NCI-H2029 (cell line): ENCODE measurements at regions not wholly inside any gene's neighbourhood (a gene's known extent, or its start where the extent isn't known, plus 50 kb on each side); places are given as distances from the start of the nearest gene placed in this dataset.
"Not testable (repeated sequence)": the region's sequence is repeated elsewhere in the genome, so short reads cannot be mapped to it uniquely, and the experiment has no call there.

Experiments
- DNase-seq: peaks from one replicate; lab custom pipeline; 2025; lab: John Stamatoyannopoulos, UW

- no peak for DNase-seq
Measured at GRCh38 chr9:102941868-102942267, 53.3 kb upstream of the CYLC2 start.

- DNase-seq: no peak
Measured at GRCh38 chr9:102922526-102922925, 72.6 kb upstream of the CYLC2 start.

- no peak for DNase-seq
Measured at GRCh38 chr9:102911185-102911584, 83.9 kb upstream of the CYLC2 start.

- DNase-seq: not testable (repeated sequence)
Measured at GRCh38 chr9:102905795-102906194, 89.3 kb upstream of the CYLC2 start.

GRCh38 chr9:102892025-102892424, 103.1 kb upstream of the CYLC2 start:
- DNase-seq: no peak

GRCh38 chr9:102888747-102889146, 106.4 kb upstream of the CYLC2 start:
- not testable (repeated sequence) for DNase-seq

- no peak for DNase-seq
Measured at GRCh38 chr9:102875687-102876086, 119.4 kb upstream of the CYLC2 start.

GRCh38 chr9:102867488-102867887, 127.6 kb upstream of the CYLC2 start:
- no peak for DNase-seq

GRCh38 chr9:102862478-102862877, 132.7 kb upstream of the CYLC2 start:
- no peak for DNase-seq

GRCh38 chr9:102855641-102856040, 139.5 kb upstream of the CYLC2 start:
- no peak for DNase-seq

- no peak for DNase-seq
Measured at GRCh38 chr9:102845827-102846371, 149.2 kb upstream of the CYLC2 start.

GRCh38 chr9:102844716-102845115, 150.4 kb upstream of the CYLC2 start:
- no peak for DNase-seq

- no peak for DNase-seq
Measured at GRCh38 chr9:102842423-102842822, 152.7 kb upstream of the CYLC2 start.

GRCh38 chr9:102841376-102841775, 153.8 kb upstream of the CYLC2 start:
- DNase-seq: no peak

- DNase-seq: no peak
Measured at GRCh38 chr9:102840335-102840734, 154.8 kb upstream of the CYLC2 start.

- DNase-seq: no peak
Measured at GRCh38 chr9:102832814-102833213, 162.3 kb upstream of the CYLC2 start.

GRCh38 chr9:102796244-102796643, 198.9 kb upstream of the CYLC2 start:
- no peak for DNase-seq

- DNase-seq: no peak
Measured at GRCh38 chr9:102795532-102795931, 199.6 kb upstream of the CYLC2 start.

GRCh38 chr9:102779356-102779755, 215.8 kb upstream of the CYLC2 start:
- DNase-seq: no peak

- DNase-seq: no peak
Measured at GRCh38 chr9:102778746-102779145, 216.4 kb upstream of the CYLC2 start.

GRCh38 chr9:102770704-102771103, 224.4 kb upstream of the CYLC2 start:
- no peak for DNase-seq

GRCh38 chr9:102769307-102769706, 225.8 kb upstream of the CYLC2 start:
- DNase-seq: no peak

- no peak for DNase-seq
Measured at GRCh38 chr9:102768002-102768401, 227.1 kb upstream of the CYLC2 start.

GRCh38 chr9:102767076-102767475, 228.1 kb upstream of the CYLC2 start:
- DNase-seq: no peak

- no peak for DNase-seq
Measured at GRCh38 chr9:102740578-102740977, 254.6 kb upstream of the CYLC2 start.
